Stimulated activated naive CD8-positive, alpha-beta T cell treated with anti-CD3 and anti-CD28 coated beads, Interleukin-15, amount 100 ng/mL, for 72 hours (primary cell): ENCODE measurements at regions not wholly inside any gene's neighbourhood (a gene's known extent, or its start where the extent isn't known, plus 50 kb on each side); places are given as distances from the start of the nearest gene placed in this dataset.
"Not testable (repeated sequence)": the region's sequence is repeated elsewhere in the genome, so short reads cannot be mapped to it uniquely, and the experiment has no call there.

Experiments
- ATAC-seq: fragments of 150-1000 bp; cut with Tn5 transposase; 2 replicates; pipeline ENCODE4 v1.10.0; 2021; ENCODE audit warnings: mild to moderate bottlenecking, moderate library complexity
- DNase-seq, 2 donors: peaks; one replicate each; pipeline ENCODE4 v3.0.0; 2021 to 2022
- H3K27ac Mint-ChIP-seq, 2 donors: one replicate each; pipeline ENCODE4 v1.8.0; 2022; ENCODE audit warnings: mild to moderate bottlenecking in 2 of 2, mixed read lengths in 2 of 2, moderate library complexity in 2 of 2
- H3K27me3 Mint-ChIP-seq: one replicate; pipeline ENCODE4 v1.8.0; 2022; ENCODE audit warnings: mixed read lengths
- H3K4me1 Mint-ChIP-seq: one replicate; pipeline ENCODE4 v1.8.0; 2022; ENCODE audit warnings: mild to moderate bottlenecking, mixed read lengths
- H3K4me3 Mint-ChIP-seq, 2 donors: one replicate each; pipeline ENCODE4 v1.8.0; 2022; ENCODE audit warnings: mild to moderate bottlenecking in 2 of 2, mixed read lengths in 2 of 2, moderate library complexity in 1 of 2
- H3K9me3 Mint-ChIP-seq, 2 donors: one replicate each; pipeline ENCODE4 v1.8.0; 2022; ENCODE audit warnings: mixed read lengths in 2 of 2

DNA sequence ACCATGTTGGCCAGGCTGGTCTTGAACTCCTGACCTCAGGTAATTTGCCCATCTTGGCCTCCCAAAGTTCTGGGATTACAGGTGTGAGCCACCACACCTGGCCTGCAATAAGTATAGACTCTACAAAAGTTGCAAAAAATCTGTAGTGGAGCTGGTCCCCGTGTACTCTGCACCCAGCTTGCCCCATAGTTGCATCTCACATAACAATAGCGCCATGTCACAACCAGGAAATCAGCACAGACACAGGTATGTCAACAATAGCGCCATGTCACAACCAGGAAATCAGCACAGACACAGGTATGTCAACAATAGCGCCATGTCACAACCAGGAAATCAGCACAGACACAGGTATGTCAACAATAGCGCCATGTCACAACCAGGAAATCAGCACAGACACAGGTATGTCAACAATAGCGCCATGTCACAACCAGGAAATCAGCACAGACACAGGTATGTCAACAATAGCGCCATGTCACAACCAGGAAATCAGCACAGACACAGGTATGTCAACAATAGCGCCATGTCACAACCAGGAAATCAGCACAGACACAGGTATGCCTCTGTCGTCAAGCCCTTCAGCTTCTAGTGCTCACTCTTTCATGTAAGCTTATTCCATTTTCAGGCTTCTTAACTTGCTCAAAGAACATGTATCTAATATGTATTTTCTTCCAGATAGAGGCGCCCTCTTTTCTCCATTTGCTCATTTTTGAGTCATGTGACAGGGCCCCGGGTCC, 116.3 kb downstream of the ZNF664 start:
- not testable (repeated sequence) for H3K27ac Mint-ChIP-seq, ATAC-seq, H3K9me3 Mint-ChIP-seq, H3K27me3 Mint-ChIP-seq, H3K4me1 Mint-ChIP-seq, DNase-seq, H3K4me3 Mint-ChIP-seq

DNA sequence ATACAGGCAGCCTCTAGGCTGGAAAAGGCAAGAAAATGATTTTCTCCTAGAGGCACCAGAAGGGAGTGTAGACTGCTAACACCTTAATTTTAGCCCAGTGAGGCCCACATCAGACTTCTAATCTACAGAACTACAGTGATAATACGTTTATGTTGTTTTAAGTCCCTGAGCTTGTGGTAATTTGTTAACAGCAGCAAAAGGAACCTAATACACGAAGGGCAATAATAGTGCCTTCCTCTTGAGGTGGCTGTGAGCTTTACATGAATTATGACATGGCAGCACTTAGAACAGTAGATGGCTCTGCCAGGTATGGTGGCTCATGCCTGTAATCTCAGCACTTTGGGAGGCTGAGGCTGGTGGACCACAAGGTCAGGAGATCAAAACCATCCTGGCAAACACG, 118.8 kb downstream of the ZNF664 start:
- no peak for ATAC-seq
- no peak overlapping the region for H3K4me3 Mint-ChIP-seq
- no peaks in the 10 kb centered on the region for H3K4me1 Mint-ChIP-seq
- DNase-seq = no peak
- no peaks in the 10 kb centered on the region for H3K27me3 Mint-ChIP-seq
- H3K27ac Mint-ChIP-seq = no peak overlapping the region
- no peaks in the 10 kb centered on the region for H3K9me3 Mint-ChIP-seq

DNA sequence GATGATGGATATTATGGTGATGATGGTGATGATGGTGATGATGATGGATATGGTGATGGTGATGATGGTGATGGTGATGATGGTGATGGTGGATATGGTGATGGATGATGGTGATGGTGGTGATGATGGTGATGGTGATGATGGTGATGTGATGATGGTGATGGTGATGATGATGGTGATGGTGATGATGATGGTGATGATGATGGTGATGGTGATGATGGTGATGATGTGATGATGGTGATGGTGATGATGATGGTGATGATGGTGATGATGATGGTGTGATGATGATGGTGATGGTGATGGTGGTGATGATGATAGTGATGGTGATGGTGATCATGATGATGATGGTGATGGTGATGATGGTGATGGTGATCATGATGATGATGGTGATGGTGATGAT, 119.5 kb downstream of the ZNF664 start:
- H3K9me3 Mint-ChIP-seq, H3K4me3 Mint-ChIP-seq, DNase-seq, H3K27ac Mint-ChIP-seq, H3K27me3 Mint-ChIP-seq, H3K4me1 Mint-ChIP-seq, ATAC-seq: not testable (repeated sequence)

DNA sequence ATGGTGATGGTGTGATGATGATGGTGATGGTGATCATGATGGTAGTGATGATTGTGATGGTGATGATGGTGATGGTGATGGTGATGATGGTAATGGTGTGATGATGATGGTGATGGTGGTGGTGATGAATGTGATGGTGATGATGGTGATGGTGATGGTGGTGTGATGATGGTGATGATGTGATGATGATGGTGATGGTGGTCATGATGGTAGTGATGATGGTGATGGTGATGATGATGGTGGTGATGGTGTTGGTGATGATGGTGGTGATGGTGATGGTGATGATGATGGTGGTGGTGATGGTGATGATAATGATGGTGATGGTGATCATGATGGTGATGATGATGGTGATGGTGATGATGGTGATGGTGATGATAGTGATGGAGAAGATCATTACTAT, 120.3 kb downstream of the ZNF664 start:
- Mint-ChIP-seq H3K9me3 (no peaks in the 10 kb centered on the region), H3K4me1 (no peaks in the 10 kb centered on the region), H3K27me3 (no peaks in the 10 kb centered on the region), H3K4me3 (no peak overlapping the region), H3K27ac (no peak overlapping the region)
- ATAC-seq = no peak
- no peak for DNase-seq

DNA sequence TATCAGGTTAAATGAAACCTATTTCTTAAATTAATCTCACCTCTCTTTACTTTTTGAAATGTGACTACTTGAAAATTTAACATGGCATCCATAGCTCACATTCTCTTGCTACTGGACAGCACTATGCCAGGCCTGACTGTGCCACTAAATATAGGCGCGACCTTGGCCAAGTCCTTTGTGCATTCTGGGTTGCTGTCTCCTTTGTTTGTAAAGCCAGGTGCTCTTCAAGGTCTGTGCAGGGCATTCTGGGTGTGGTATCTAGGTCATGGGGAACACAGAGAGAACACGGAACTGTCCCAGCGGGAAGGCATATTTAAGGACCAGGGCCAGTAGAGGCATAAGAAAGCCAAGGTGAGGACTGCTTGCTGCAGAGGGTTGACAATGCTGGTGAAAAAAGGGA, 121.2 kb downstream of the ZNF664 start:
- Mint-ChIP-seq H3K27me3 (no peaks in the 10 kb centered on the region), H3K4me1 (no peaks in the 10 kb centered on the region), H3K27ac (no peak overlapping the region), H3K9me3 (no peaks in the 10 kb centered on the region), H3K4me3 (no peak overlapping the region)
- DNase-seq = no peak
- no peak for ATAC-seq

DNA sequence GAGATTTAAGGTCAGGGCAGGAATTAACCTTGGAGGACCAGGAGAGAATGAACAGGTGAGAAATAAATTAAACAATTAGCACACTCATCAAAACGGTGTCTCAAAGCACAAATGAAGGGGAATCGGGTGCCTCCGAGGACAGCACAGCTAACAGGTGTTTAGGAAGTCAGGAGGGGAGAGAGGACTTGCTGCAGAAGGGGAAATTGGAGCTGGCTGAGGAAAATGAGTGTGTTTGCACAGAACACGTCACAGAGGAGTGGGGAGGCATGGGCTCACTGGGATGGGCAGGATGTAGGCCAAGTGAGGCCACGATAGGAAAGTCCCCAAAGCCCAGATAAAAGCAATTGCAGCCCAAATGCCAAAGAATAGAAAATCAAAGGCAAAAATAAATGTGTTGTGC, 121.7 kb downstream of the ZNF664 start:
- Mint-ChIP-seq H3K9me3 (no peaks in the 10 kb centered on the region), H3K4me3 (no peak overlapping the region), H3K27me3 (no peaks in the 10 kb centered on the region), H3K27ac (no peak overlapping the region), H3K4me1 (no peaks in the 10 kb centered on the region)
- no peak for ATAC-seq
- no peak for DNase-seq

DNA sequence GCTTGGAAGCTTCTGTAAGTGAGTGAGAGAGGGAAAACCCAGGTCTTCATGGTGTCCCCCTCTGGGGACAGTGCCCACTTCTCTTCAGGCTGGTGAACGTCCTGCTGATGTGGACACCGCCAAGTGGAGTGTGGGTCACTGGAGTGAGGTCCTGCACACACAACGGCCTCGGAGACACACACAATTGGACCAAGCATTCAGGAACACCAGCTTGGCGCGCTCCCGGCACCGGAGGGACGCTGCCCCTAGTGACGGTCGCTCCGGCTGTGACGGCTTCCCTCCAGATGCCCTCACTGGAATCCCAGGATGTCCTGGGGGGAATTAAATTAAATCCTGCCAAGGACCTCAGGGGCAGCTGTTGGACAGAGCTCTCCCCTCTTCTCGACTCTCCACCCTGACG, 123.1 kb downstream of the ZNF664 start:
- no peak overlapping the region for H3K4me3 Mint-ChIP-seq
- ATAC-seq (no peak), DNase-seq (no peak)
- no peaks in the 10 kb centered on the region for H3K27me3 Mint-ChIP-seq
- H3K9me3 Mint-ChIP-seq = no peaks in the 10 kb centered on the region
- no peaks in the 10 kb centered on the region for H3K4me1 Mint-ChIP-seq
- no peak overlapping the region for H3K27ac Mint-ChIP-seq

DNA sequence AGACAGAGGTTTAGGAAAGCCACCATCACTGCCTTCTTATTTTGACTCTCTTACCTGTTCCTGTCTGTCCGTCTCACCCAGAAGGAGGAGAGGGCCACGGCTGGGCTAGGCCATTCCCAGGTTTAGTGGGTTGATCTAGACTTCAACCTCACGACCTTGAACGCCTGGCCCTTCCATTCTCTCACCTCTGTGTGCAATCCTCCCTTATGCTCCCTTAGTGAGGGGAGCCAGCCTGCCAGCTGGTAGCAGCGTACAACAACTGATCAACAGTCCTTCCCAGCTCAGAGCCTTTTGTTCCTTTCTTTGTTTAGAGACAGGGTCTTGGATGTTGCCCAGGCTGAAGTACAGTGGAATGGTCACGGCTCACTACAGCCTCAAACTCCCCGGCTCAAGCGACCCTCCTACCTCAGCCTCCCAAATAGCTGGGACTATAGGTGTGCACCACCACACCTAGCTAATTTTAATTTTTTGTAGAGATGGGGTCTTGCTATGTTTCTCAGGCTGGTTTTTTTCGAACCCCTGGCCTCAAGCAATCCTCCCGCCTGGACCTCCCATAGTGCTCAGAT, 123.9 kb downstream of the ZNF664 start:
- no peak overlapping the region for H3K27ac Mint-ChIP-seq

DNA sequence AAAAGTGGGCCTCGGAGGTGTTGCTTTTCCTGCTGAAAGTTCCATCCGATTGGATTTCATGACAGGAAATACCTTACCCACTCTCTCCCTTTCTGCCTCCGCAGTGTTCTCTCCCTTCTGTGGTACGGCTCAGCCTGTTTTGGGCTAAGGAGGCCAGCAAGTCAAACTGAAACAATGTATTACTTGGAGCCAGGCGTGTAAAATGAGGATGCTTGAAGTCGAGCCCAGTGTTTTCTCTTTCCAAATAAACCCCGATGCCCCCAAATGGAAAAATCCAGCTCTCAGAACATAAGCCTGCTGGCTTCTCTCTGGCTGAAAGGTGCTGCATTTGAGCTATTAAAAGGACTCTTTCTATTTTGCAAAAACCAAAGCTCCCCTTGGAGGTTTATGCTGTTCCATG, 124.7 kb downstream of the ZNF664 start:
- Mint-ChIP-seq H3K4me3 (no peak overlapping the region), H3K27ac (no peak overlapping the region), H3K27me3 (no peaks in the 10 kb centered on the region), H3K9me3 (no peaks in the 10 kb centered on the region), H3K4me1 (no peaks in the 10 kb centered on the region)
- DNase-seq = no peak
- ATAC-seq = no peak

More for the DNA sequence above, 123.9 kb downstream of the ZNF664 start:
- H3K4me1 Mint-ChIP-seq = no peaks in the 10 kb centered on the region
- H3K4me3 Mint-ChIP-seq = no peak overlapping the region
- ATAC-seq = no peak
- H3K27me3 Mint-ChIP-seq = no peaks in the 10 kb centered on the region
- no peaks in the 10 kb centered on the region for H3K9me3 Mint-ChIP-seq
- no peak for DNase-seq

DNA sequence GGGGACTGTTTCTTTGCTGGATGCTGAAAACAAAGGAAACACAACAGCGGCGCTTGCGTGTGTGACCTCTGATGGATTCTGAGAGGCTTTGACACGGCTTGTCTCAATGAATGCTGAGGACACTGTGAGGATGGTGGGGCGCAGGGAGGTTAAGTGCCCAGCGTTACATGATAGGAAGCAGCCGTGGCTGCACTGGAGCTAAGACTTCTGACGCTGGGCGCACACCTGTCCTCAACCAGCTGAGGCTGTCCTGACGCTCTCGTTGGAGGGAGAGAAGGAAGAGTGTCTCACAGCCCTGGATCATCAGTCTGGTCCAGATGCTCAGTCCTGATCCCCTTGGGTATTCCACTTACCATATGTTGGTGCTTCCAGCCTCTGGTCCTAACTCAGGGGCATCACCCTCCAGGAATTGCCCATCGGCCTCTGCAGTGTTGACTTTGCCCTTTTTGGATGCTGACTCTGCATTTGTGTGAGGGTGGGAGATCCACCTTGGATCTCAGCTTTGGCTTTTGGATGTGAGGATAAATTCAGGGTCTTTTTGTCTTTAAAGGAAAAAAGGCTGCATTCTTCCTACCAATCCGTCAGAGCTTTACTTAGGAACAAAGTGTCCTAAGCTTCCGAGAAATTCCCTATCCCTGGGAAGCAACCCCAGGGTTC, 125.2 kb downstream of the ZNF664 start:
- Mint-ChIP-seq H3K27me3 (no peaks in the 10 kb centered on the region), H3K9me3 (no peaks in the 10 kb centered on the region), H3K27ac (no peak overlapping the region), H3K4me1 (no peaks in the 10 kb centered on the region), H3K4me3 (no peak overlapping the region)
- no peak for DNase-seq
- no peak for ATAC-seq

DNA sequence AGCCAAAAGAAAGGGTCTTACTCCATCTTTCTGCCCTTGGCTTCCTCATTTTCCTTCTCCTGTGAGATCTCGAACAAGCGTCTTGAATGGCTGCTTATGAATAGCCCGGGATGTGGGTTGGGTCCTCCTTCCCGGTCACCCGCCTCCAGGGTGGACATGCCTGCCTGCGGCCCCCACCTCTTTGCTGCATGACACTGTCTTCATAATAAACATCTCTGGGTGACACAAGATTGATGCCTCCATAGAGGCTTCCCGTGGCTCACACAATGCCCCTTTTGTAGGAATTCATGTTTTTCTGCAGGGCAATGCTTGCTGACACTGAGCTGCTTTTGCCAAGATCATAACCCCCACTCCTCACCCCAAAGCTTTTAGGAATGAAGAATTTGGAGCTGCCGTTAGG, 125.9 kb downstream of the ZNF664 start:
- ATAC-seq (no peak), DNase-seq (no peak)
- Mint-ChIP-seq H3K27ac (no peak overlapping the region), H3K4me3 (no peak overlapping the region), H3K4me1 (no peaks in the 10 kb centered on the region), H3K9me3 (no peaks in the 10 kb centered on the region), H3K27me3 (no peaks in the 10 kb centered on the region)

DNA sequence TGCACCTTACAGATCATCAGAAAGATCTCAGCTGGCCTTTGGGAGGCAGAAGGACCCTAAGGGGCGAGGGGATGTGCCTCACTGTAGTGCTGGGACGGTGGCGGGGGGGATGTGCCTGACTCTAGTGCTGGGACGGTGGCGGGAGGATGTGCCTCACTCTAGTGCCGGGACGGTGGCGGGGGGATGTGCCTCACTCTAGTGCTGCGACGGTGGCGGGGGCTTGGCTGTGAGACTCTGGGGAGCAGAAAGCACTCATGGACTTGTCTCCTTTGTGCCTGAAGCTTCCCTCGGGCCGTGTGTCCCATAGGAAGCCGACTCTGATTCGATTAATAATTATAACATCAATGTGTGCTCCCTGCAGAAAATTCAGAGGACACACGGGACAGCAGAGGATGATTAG, 126.6 kb downstream of the ZNF664 start:
- H3K4me3 Mint-ChIP-seq = no peak overlapping the region
- H3K4me1 Mint-ChIP-seq = no peaks in the 10 kb centered on the region
- H3K27me3 Mint-ChIP-seq = no peaks in the 10 kb centered on the region
- no peaks in the 10 kb centered on the region for H3K9me3 Mint-ChIP-seq
- no peak overlapping the region for H3K27ac Mint-ChIP-seq
- no peak for DNase-seq
- no peak for ATAC-seq

DNA sequence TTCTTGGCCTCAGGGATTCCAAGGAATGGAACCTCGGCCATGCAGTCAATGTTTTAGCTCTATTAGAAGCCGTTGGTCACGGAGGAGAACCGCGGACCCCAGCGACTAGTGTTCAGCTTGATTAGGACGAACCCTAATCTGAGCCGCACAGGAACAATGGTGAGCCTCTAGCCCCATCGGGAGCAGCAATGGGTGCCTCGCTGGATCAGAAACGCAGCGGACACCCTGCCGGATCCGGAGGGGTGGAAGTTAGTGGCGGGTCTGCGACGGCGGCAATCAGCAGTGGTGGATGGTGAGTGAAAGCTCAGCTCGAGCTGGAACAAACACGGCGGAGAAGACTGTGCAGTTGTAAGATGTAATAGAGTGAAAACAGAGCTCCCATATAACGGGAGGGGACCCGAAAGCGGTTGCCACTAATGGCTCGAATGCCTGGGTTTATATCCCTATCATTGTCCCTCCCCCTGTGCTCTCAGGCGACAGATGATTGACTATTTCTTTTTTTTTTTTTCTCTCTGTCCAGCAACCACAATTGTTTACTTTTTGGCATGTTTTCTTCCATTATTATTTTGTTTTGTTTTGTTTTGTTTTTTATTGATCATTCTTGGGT, 127.7 kb downstream of the ZNF664 start:
- H3K4me1 Mint-ChIP-seq = no peaks in the 10 kb centered on the region
- no peak for ATAC-seq
- DNase-seq = no peak
- no peaks in the 10 kb centered on the region for H3K9me3 Mint-ChIP-seq
- no peaks in the 10 kb centered on the region for H3K27me3 Mint-ChIP-seq
- H3K27ac Mint-ChIP-seq = peak overlapping the region in 1 of 2 donors; percentile 55
- no peak overlapping the region for H3K4me3 Mint-ChIP-seq

DNA sequence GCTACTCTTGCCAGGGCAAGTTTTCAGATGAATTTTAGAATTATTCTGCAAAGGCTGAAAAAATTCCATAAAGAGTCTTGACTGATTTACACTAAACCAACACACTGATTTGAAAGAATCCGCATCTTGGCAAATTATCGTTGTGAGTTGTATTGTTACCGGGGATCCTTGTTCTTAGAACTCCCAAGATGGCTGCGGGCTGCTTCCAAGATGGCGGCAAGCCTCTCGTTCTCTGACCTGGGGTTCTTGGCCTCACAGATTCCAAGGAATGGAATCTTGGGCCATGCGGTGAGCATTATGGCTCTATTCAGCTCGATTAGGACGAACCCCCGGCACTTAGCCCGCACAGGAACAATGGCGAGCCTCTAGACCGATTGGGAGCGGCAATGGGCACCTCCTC, 132.5 kb downstream of the ZNF664 start:
- Mint-ChIP-seq H3K4me1 (no peaks in the 10 kb centered on the region), H3K27ac (no peak overlapping the region), H3K4me3 (no peak overlapping the region), H3K27me3 (no peaks in the 10 kb centered on the region), H3K9me3 (peaks cover 0 to 7% of the 10 kb centered on the region in 2 donors)
- DNase-seq (no peak), ATAC-seq (no peak)

DNA sequence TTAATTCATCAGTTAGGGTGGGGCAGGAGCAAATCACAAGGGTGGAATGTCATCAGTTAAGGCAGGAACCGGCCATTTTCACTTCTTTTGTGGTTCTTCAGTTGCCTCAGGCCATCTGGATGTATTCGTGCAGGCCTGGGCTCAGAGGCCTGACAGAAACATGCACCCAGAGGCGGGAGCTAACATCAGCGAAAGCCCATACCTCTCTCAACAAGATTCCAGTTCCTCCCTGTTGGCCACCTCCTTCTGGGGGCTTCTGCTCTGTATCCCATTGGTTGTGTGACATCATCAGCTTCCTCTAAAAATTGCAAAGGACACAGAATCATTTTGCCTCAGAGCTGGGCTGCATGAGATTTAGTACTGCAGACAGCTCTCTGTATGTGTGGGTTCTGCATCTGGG, 134.3 kb downstream of the ZNF664 start:
- Mint-ChIP-seq H3K27ac (no peak overlapping the region), H3K27me3 (no peaks in the 10 kb centered on the region), H3K4me1 (no peaks in the 10 kb centered on the region), H3K4me3 (no peak overlapping the region), H3K9me3 (peaks cover 0 to 7% of the 10 kb centered on the region in 2 donors)
- no peak for ATAC-seq
- DNase-seq = no peak

DNA sequence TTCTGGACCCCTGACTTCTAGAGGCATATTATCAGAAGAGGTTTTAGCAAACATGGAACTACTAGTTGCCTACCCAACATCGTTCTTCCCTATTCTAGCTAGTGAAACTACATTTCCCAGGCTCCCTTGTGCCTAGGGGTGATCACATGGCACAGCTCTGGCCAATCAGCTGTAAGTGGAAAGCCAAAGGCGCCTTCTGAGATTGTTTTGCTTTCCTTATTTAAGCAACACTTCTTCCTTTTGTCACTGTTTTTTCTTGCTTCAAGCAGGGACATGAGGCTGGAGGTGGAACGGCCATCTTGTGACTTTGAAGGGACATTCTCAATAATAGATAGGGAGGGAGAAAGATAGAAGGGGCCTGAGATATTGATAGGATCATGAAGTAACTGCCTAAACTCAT, 136.7 kb downstream of the ZNF664 start:
- peaks cover 0 to 7% of the 10 kb centered on the region in 2 donors for H3K9me3 Mint-ChIP-seq
- ATAC-seq = no peak
- no peaks in the 10 kb centered on the region for H3K4me1 Mint-ChIP-seq
- DNase-seq = no peak
- H3K27me3 Mint-ChIP-seq = no peaks in the 10 kb centered on the region
- H3K4me3 Mint-ChIP-seq = no peak overlapping the region
- H3K27ac Mint-ChIP-seq = no peak overlapping the region
